ENCODE measurements at regions not wholly inside any gene's neighbourhood (a gene's known extent, or its start where the extent isn't known, plus 50 kb on each side); places are given as distances from the start of the nearest gene placed in this dataset.

- no peak for DNase-seq (ENCODE audit: low read depth in 2 of 3, low spot score in 1 of 3)
These were observed 240.5 kb downstream of the MREG start for GRCh38 chr2:215772634-215773563.

- no peak for DNase-seq (ENCODE audit: low read depth in 2 of 3, low spot score in 1 of 3)
These were observed 241.3 kb downstream of the MREG start for GRCh38 chr2:215772003-215772402.

GRCh38 chr2:215771241-215771640 lies 242.1 kb downstream of the MREG start:
- no peak for DNase-seq (ENCODE audit: low read depth in 2 of 3, low spot score in 1 of 3)

GRCh38 chr2:215770668-215771067 lies 242.7 kb downstream of the MREG start:
- no peak for DNase-seq (ENCODE audit: low read depth in 2 of 3, low spot score in 1 of 3)

GRCh38 chr2:215769246-215769645 lies 244.1 kb downstream of the MREG start:
- no peak for DNase-seq (ENCODE audit: low read depth in 2 of 3, low spot score in 1 of 3)

- no peak for DNase-seq (ENCODE audit: low read depth in 2 of 3, low spot score in 1 of 3)
These were observed 245.7 kb downstream of the MREG start for GRCh38 chr2:215767625-215768024.

- DNase-seq (ENCODE audit: low read depth in 2 of 3, low spot score in 1 of 3) = no peak
These were observed 247.5 kb downstream of the MREG start for GRCh38 chr2:215765729-215766360.

GRCh38 chr2:215764441-215765048 lies 248.8 kb downstream of the MREG start:
- no peak for DNase-seq (ENCODE audit: low read depth in 2 of 3, low spot score in 1 of 3)

- no peak for DNase-seq (ENCODE audit: low read depth in 2 of 3, low spot score in 1 of 3)
These were observed 252.8 kb downstream of the MREG start for GRCh38 chr2:215760557-215760956.

GRCh38 chr2:215760091-215760490 lies 253.3 kb downstream of the MREG start:
- DNase-seq (ENCODE audit: low read depth in 2 of 3, low spot score in 1 of 3) = no peak

- DNase-seq (ENCODE audit: low read depth in 2 of 3, low spot score in 1 of 3) = no peak
These were observed 254.7 kb downstream of the MREG start for GRCh38 chr2:215758691-215759090.

- no peak for DNase-seq (ENCODE audit: low read depth in 2 of 3, low spot score in 1 of 3)
These were observed 257.0 kb downstream of the MREG start for GRCh38 chr2:215756346-215756730.

- no peak for DNase-seq (ENCODE audit: low read depth in 2 of 3, low spot score in 1 of 3)
These were observed 257.6 kb downstream of the MREG start for GRCh38 chr2:215755641-215756345.

- DNase-seq (ENCODE audit: low read depth in 2 of 3, low spot score in 1 of 3) = no peak
These were observed 258.8 kb downstream of the MREG start for GRCh38 chr2:215754546-215754945.

GRCh38 chr2:215753808-215754207 lies 259.5 kb downstream of the MREG start:
- DNase-seq (ENCODE audit: low read depth in 2 of 3, low spot score in 1 of 3) = no peak

GRCh38 chr2:215752991-215753390 lies 260.4 kb downstream of the MREG start:
- DNase-seq (ENCODE audit: low read depth in 2 of 3, low spot score in 1 of 3) = no peak

- DNase-seq (ENCODE audit: low read depth in 2 of 3, low spot score in 1 of 3) = no peak
These were observed 260.9 kb downstream of the MREG start for GRCh38 chr2:215752436-215752835.

GRCh38 chr2:215751911-215752272 lies 261.5 kb downstream of the MREG start:
- no peak for DNase-seq (ENCODE audit: low read depth in 2 of 3, low spot score in 1 of 3)

- no peak for DNase-seq (ENCODE audit: low read depth in 2 of 3, low spot score in 1 of 3)
These were observed 262.0 kb downstream of the MREG start for GRCh38 chr2:215751200-215751910.

GRCh38 chr2:215750763-215751162 lies 262.6 kb downstream of the MREG start:
- no peak for DNase-seq (ENCODE audit: low read depth in 2 of 3, low spot score in 1 of 3)

Data from stimulated activated CD4-positive, alpha-beta T cell treated with anti-CD3 and anti-CD28 coated beads, Interleukin-12 subunit alpha, Interleukin-12 subunit beta, amount 100 ng/mL, for 48 hours (primary cell).